Liver (tissue), 8 donors: ENCODE measurements at regions not wholly inside any gene's neighbourhood (a gene's known extent, or its start where the extent isn't known, plus 50 kb on each side); places are given as distances from the start of the nearest gene placed in this dataset.

Experiments
- DNase-seq: peaks from one replicate; pipeline ENCODE4 v3.0.0-alpha.2; 2017; ENCODE audit warnings: low spot score
- H3K27ac ChIP-seq, 2 donors: one replicate each; pipeline ENCODE4 v1.7.0; 2013; ENCODE audit warnings: inconsistent platforms in 2 of 2, low read length in 2 of 2, control low read depth in 1 of 2, low read depth in 1 of 2, mild to moderate bottlenecking in 1 of 2
- H3K27me3 ChIP-seq, 4 donors: one replicate each; pipeline versions ENCODE4 v1.6.1 to v1.7.0; 2013; ENCODE audit warnings: low read length in 3 of 4, inconsistent platforms in 1 of 4, mild to moderate bottlenecking in 1 of 4, moderate library complexity in 1 of 4; ENCODE audit not compliant: control insufficient read depth in 4 of 4, insufficient read depth in 4 of 4
- H3K36me3 ChIP-seq, 4 donors: one replicate each; pipeline versions ENCODE4 v1.6.1 to v1.7.0; 2013; ENCODE audit warnings: low read length in 3 of 4, mild to moderate bottlenecking in 3 of 4, low read depth in 1 of 4, moderate library complexity in 1 of 4; ENCODE audit not compliant: control insufficient read depth in 4 of 4, insufficient read depth in 3 of 4
- H3K4me1 ChIP-seq, 4 donors: one replicate each; pipeline versions ENCODE4 v1.6.1 to v1.7.0; 2013; ENCODE audit warnings: low read length in 3 of 4, mild to moderate bottlenecking in 3 of 4, moderate library complexity in 1 of 4; ENCODE audit not compliant: control insufficient read depth in 4 of 4, insufficient read depth in 4 of 4
- H3K4me3 ChIP-seq, 3 donors: one replicate each; pipeline versions ENCODE4 v1.6.1 to v1.7.0; 2013; ENCODE audit warnings: low read length in 3 of 3, control low read depth in 1 of 3, low read depth in 1 of 3, mild to moderate bottlenecking in 1 of 3
- H3K9ac ChIP-seq, 2 donors: one replicate each; pipeline ENCODE4 v1.7.0; 2013; ENCODE audit warnings: low read length in 2 of 2, mild to moderate bottlenecking in 2 of 2, moderate library complexity in 2 of 2, control low read depth in 1 of 2, low read depth in 1 of 2
- H3K9me3 ChIP-seq, 4 donors: one replicate each; pipeline versions ENCODE4 v1.6.1 to v1.7.0; 2013; ENCODE audit warnings: low read length in 3 of 4; ENCODE audit not compliant: control insufficient read depth in 4 of 4
- ATF3 ChIP-seq: IDR thresholded peaks from 2 replicates; pipeline ENCODE4 v1.6.1; 2016; ENCODE audit warnings: antibody characterized with exemption
- CTCF ChIP-seq: fragments of 150-350 bp; IDR thresholded peaks from 2 replicates; pipeline ENCODE4 v1.5.1; 2017; ENCODE audit warnings: improper control_type of control experiment, low read depth, low read length; ENCODE audit not compliant: missing input control
- EGR1 ChIP-seq, 2 donors: IDR thresholded peaks; 2 replicates each; pipeline ENCODE4 v1.6.1; 2016 to 2018; ENCODE audit warnings: antibody characterized with exemption in 2 of 2, low read depth in 2 of 2
- FOXA1 ChIP-seq: IDR thresholded peaks from 2 replicates; pipeline ENCODE4 v1.6.1; 2016; ENCODE audit warnings: antibody characterized with exemption
- FOXA2 ChIP-seq: IDR thresholded peaks from 2 replicates; pipeline ENCODE4 v1.6.1; 2016; ENCODE audit warnings: antibody characterized with exemption
- GABPA ChIP-seq, 2 donors: IDR thresholded peaks in 1 of 2; conservative IDR thresholded peaks in 1 of 2; 2 replicates each; pipeline ENCODE4 v1.6.1; 2016; ENCODE audit warnings: antibody characterized with exemption in 2 of 2, mild to moderate bottlenecking in 1 of 2, moderate library complexity in 1 of 2
- HNF4A ChIP-seq, 2 donors: conservative IDR thresholded peaks; 2 replicates each; pipeline ENCODE4 v1.6.1; 2016; ENCODE audit warnings: antibody characterized with exemption in 2 of 2, mild to moderate bottlenecking in 2 of 2
- HNF4G ChIP-seq: IDR thresholded peaks from 2 replicates; pipeline ENCODE4 v1.6.1; 2016; ENCODE audit warnings: antibody characterized with exemption
- JUND ChIP-seq, 2 donors: IDR thresholded peaks; 2 replicates each; pipeline ENCODE4 v1.6.1; 2016; ENCODE audit warnings: antibody characterized with exemption in 2 of 2
- MAX ChIP-seq: IDR thresholded peaks from 2 replicates; pipeline ENCODE4 v1.6.1; 2016; ENCODE audit warnings: antibody characterized with exemption
- NR2F2 ChIP-seq: IDR thresholded peaks from 2 replicates; pipeline ENCODE4 v1.6.1; 2016; ENCODE audit warnings: antibody characterized with exemption
- RAD21 ChIP-seq, 2 donors: IDR thresholded peaks; 2 replicates each; pipeline ENCODE4 v1.6.1; 2016; ENCODE audit warnings: antibody characterized with exemption in 2 of 2, mild to moderate bottlenecking in 2 of 2
- REST ChIP-seq: IDR thresholded peaks from 2 replicates; pipeline ENCODE4 v1.6.1; 2016; ENCODE audit warnings: antibody characterized with exemption, mild to moderate bottlenecking
- RXRA ChIP-seq, 2 donors: IDR thresholded peaks; 2 replicates each; pipeline ENCODE4 v1.6.1; 2017 to 2018; ENCODE audit warnings: antibody characterized with exemption in 2 of 2, mild to moderate bottlenecking in 1 of 2
- SP1 ChIP-seq: IDR thresholded peaks from 2 replicates; pipeline ENCODE4 v1.6.1; 2018; ENCODE audit warnings: antibody characterized with exemption, mild to moderate bottlenecking
- TAF1 ChIP-seq: conservative IDR thresholded peaks from 2 replicates; pipeline ENCODE4 v1.6.1; 2016; ENCODE audit warnings: antibody characterized with exemption, mild to moderate bottlenecking
- YY1 ChIP-seq: IDR thresholded peaks from 2 replicates; pipeline ENCODE4 v1.6.1; 2016; ENCODE audit warnings: antibody characterized with exemption, mild to moderate bottlenecking
- ZBTB33 ChIP-seq: IDR thresholded peaks from 2 replicates; pipeline ENCODE4 v1.6.1; 2016; ENCODE audit warnings: antibody characterized with exemption
- WGBS: extraction: QIAGEN DNeasy Blood & Tissue Kit; methylation state at CpG from one replicate; pipeline ENCODE4 v1.1.7; 2013; 5-methylcytosine and 5-hydroxymethylcytosine counted together
- donor health status: healthy.
- donor health status: healthy.
- donor health status: healthy.
- donor health status: healthy.
- donor health status: healthy.

GRCh38 chr3:64460141-64460730, 227.6 kb downstream of the ADAMTS9 start:
- Histone ChIP-seq H3K27me3 (peaks cover 0 to 3% (median 0%) of the 10 kb centered on the region in 4 donors), H3K4me1 (no peaks in the 10 kb centered on the region), H3K9me3 (no peaks in the 10 kb centered on the region), H3K9ac (no peak overlapping the region), H3K36me3 (no peaks in the 10 kb centered on the region), H3K4me3 (no peak overlapping the region), H3K27ac (no peak overlapping the region)
- WGBS, result 42% methylated on average over 1 of the region's 1 CpG
- no peak for DNase-seq
- TF ChIP-seq TAF1, result no peak
- TF ChIP-seq HNF4A (conservative IDR thresholded peaks at IDR 0.05), result no peak
- TF ChIP-seq GABPA (IDR thresholded peaks at IDR 0.05 in 1 of 2, conservative IDR thresholded peaks at IDR 0.05 in 1 of 2), result no peak
- no peak for TF ChIP-seq MAX
- no peak for TF ChIP-seq REST
- no peak for TF ChIP-seq FOXA1
- no peak for TF ChIP-seq NR2F2
- no peak for TF ChIP-seq SP1
- no peak for TF ChIP-seq FOXA2
- no peak for TF ChIP-seq HNF4G
- TF ChIP-seq YY1, result no peak
- TF ChIP-seq CTCF, result no peak
- TF ChIP-seq ZBTB33, result no peak

- Histone ChIP-seq H3K4me1 (no peaks in the 10 kb centered on the region), H3K9me3 (no peaks in the 10 kb centered on the region), H3K27me3 (peaks cover 0 to 3% (median 0%) of the 10 kb centered on the region in 4 donors), H3K36me3 (no peaks in the 10 kb centered on the region), H3K9ac (no peak overlapping the region), H3K4me3 (no peak overlapping the region), H3K27ac (no peak overlapping the region)
- 72% methylated on average over 4 of the region's 4 CpGs for WGBS
- no peak for DNase-seq
- TF ChIP-seq ATF3 (no peak), JUND (IDR thresholded peaks at IDR 0.05) (no peak), RXRA (IDR thresholded peaks at IDR 0.05) (no peak), HNF4A (conservative IDR thresholded peaks at IDR 0.05) (no peak), EGR1 (IDR thresholded peaks at IDR 0.05; ENCODE audit: low read depth in 2 of 2) (no peak), RAD21 (IDR thresholded peaks at IDR 0.05) (no peak), ZBTB33 (no peak), FOXA1 (no peak), SP1 (no peak), YY1 (no peak), GABPA (IDR thresholded peaks at IDR 0.05 in 1 of 2, conservative IDR thresholded peaks at IDR 0.05 in 1 of 2) (no peak), NR2F2 (no peak), REST (no peak), TAF1 (no peak), MAX (no peak)
These were observed 228.1 kb downstream of the ADAMTS9 start for GRCh38 chr3:64459711-64460110.
